Activated B cell treated with CpG ODN at 0.5 μM for 24 hours (primary cell): ENCODE measurements at regions not wholly inside any gene's neighbourhood (a gene's known extent, or its start where the extent isn't known, plus 50 kb on each side); places are given as distances from the start of the nearest gene placed in this dataset.

Experiments used
- ATAC-seq: fragments of 200-7000 bp; cut with Tn5 transposase; one replicate; pipeline ENCODE4 v1.10.0; 2021; ENCODE audit warnings: low read depth, mild to moderate bottlenecking, moderate library complexity
- CTCF ChIA-PET: fragments of 350-600 bp; sonication (Branson Sonifier 250); formaldehyde crosslinking; loops from one replicate; lab custom pipeline; 2021; ENCODE audit warnings: antibody characterized with exemption; lab: Charles Lee
- POLR2A ChIA-PET: fragments of 350-600 bp; sonication (Branson Sonifier 250); formaldehyde crosslinking; loops from one replicate; lab custom pipeline; 2021; ENCODE audit warnings: antibody characterized with exemption; lab: Charles Lee
- DNase-seq: peaks from one replicate; pipeline ENCODE4 v3.0.0; 2022
- H3K27ac Mint-ChIP-seq: one replicate; pipeline ENCODE4 v1.8.0; 2020; ENCODE audit warnings: mixed read lengths
- H3K27me3 Mint-ChIP-seq: one replicate; pipeline ENCODE4 v1.8.0; 2021; ENCODE audit warnings: mixed read lengths
- H3K36me3 Mint-ChIP-seq: one replicate; pipeline ENCODE4 v1.8.0; 2021; ENCODE audit warnings: low read depth, mixed read lengths
- H3K4me1 Mint-ChIP-seq: one replicate; pipeline ENCODE4 v1.8.0; 2021; ENCODE audit warnings: mixed read lengths
- H3K4me3 Mint-ChIP-seq: one replicate; pipeline ENCODE4 v1.8.0; 2020; ENCODE audit warnings: mild to moderate bottlenecking, mixed read lengths
- H3K9me3 Mint-ChIP-seq: one replicate; pipeline ENCODE4 v1.8.0; 2020; ENCODE audit warnings: mixed read lengths
- CTCF ChIP-seq: fragments of 200-600 bp; IDR thresholded peaks from one replicate; pipeline ENCODE4 v1.8.0; 2022; ENCODE audit warnings: antibody characterized with exemption, mild to moderate bottlenecking
- intact Hi-C: fragments of 100-400 bp; cut with micrococcal nuclease; formaldehyde crosslinking; loops from one replicate; pipeline ENCODE4 v1.15.1; 2024

- ATAC-seq (no peak), DNase-seq (no peak)
- Mint-ChIP-seq H3K4me1 (no peaks in the 10 kb centered on the region), H3K9me3 (peaks cover 7% of the 10 kb centered on the region), H3K27me3 (no peaks in the 10 kb centered on the region), H3K4me3 (no peak overlapping the region), H3K27ac (no peak overlapping the region), H3K36me3 (no peaks in the 10 kb centered on the region)
- no peak for TF ChIP-seq CTCF
- ChIA-PET CTCF (no interaction called here), POLR2A (no interaction called here)
- intact Hi-C loops: no loop called here
These were observed 559.1 kb upstream of the SALL1 start for GRCh38 chr16:51710186-51710585.

DNA sequence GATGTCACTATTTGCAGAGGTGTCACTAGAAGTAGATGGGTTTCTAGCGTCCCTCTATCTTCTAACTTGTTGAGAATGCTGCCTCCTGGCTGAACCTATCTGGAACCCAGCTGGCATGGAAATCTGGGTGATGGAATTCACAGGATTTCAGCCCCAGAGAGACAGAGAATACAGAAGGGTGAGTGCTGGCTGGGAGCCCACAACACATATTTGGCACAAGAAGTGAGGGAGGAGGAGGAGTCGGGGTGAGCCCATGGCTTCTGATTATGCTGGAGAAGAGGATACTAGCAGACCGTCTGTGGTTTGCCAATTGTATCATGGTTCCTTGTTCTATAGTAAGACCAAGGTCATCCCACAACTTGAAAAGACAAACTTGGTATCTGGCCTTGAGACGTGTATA is 557.8 kb upstream of the SALL1 start:
- no peak for ATAC-seq
- intact Hi-C loops: no loop called here
- Mint-ChIP-seq H3K4me1 (no peaks in the 10 kb centered on the region), H3K27ac (no peak overlapping the region), H3K4me3 (no peak overlapping the region), H3K36me3 (no peaks in the 10 kb centered on the region), H3K9me3 (peaks cover 12% of the 10 kb centered on the region), H3K27me3 (no peaks in the 10 kb centered on the region)
- POLR2A ChIA-PET: no interaction called here
- CTCF ChIA-PET: no interaction called here
- no peak for TF ChIP-seq CTCF
- no peak for DNase-seq

DNA sequence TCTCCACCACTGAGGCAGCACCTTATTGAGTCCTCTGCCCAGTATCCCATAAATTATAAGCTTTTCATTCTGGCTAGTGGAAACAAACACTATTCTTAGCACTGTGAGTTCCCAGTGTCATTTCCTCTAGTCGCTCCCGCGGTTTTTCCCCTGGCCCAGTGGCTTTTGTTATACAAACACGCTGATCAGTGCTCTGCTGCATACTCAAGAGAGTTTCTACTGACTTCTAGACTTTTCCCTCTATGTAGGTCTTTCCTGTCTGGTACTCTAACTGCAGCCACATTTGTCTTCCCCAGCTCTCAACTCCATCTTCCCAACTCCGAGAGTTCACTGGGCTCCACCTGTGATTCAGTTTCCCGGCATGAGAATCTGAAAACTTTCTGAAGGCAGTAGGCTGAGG is 556.6 kb upstream of the SALL1 start:
- TF ChIP-seq CTCF: no peak
- H3K27ac Mint-ChIP-seq: no peak overlapping the region
- no peaks in the 10 kb centered on the region for H3K4me1 Mint-ChIP-seq
- ChIA-PET POLR2A (no interaction called here), CTCF (no interaction called here)
- no peaks in the 10 kb centered on the region for H3K36me3 Mint-ChIP-seq
- no peak for ATAC-seq
- no peak overlapping the region for H3K4me3 Mint-ChIP-seq
- intact Hi-C loops: no loop called here
- H3K27me3 Mint-ChIP-seq: no peaks in the 10 kb centered on the region
- no peak for DNase-seq
- H3K9me3 Mint-ChIP-seq: peaks cover 11% of the 10 kb centered on the region

GRCh38 chr16:51705142-51705541 is 554.1 kb upstream of the SALL1 start:
- TF ChIP-seq CTCF: no peak
- DNase-seq (no peak), ATAC-seq (no peak)
- ChIA-PET POLR2A (no interaction called here), CTCF (no interaction called here)
- intact Hi-C loops: no loop called here
- H3K27me3 Mint-ChIP-seq: no peaks in the 10 kb centered on the region
- H3K9me3 Mint-ChIP-seq: peaks cover 11% of the 10 kb centered on the region
- no peak overlapping the region for H3K27ac Mint-ChIP-seq
- no peaks in the 10 kb centered on the region for H3K36me3 Mint-ChIP-seq
- H3K4me3 Mint-ChIP-seq: no peak overlapping the region
- H3K4me1 Mint-ChIP-seq: no peaks in the 10 kb centered on the region

DNA sequence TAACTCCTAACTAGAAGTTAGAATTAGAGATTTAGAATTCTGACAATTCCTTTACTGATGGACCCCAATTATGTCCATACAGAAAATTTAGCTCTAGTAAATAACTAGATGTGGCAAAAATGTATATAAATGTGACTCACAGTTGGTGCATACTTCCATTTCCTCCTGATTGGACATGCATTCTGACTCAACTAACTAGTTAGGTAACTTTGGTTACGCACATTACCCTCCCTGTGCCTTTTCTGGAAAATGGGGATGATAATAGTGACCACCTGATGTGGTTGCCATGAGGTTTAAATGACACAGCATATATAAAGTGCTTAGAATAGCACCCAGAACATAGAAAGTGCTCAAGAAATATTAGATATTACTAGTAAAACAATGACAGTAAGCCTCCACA is 550.0 kb upstream of the SALL1 start:
- Mint-ChIP-seq H3K4me3 (no peak overlapping the region), H3K27me3 (no peaks in the 10 kb centered on the region), H3K36me3 (no peaks in the 10 kb centered on the region), H3K4me1 (no peaks in the 10 kb centered on the region), H3K9me3 (peaks cover 8% of the 10 kb centered on the region), H3K27ac (no peak overlapping the region)
- DNase-seq (no peak), ATAC-seq (no peak)
- POLR2A ChIA-PET: no interaction called here
- CTCF ChIA-PET: no interaction called here
- intact Hi-C loops: no loop called here
- no peak for TF ChIP-seq CTCF
